IMR-90 (cell line): ENCODE measurements at regions not wholly inside any gene's neighbourhood (a gene's known extent, or its start where the extent isn't known, plus 50 kb on each side); places are given as distances from the start of the nearest gene placed in this dataset.

Experiments
- ATAC-seq: fragments of 200-7000 bp; cut with Tn5 transposase; 2 replicates; pipeline ENCODE4 v1.9.1; 2020; ENCODE audit warnings: low read depth, mild to moderate bottlenecking, moderate library complexity
- BruUV-seq: library from RNA; stranded (reverse); fragments of 400-500 nt; replicated peaks from 2 replicates; lab custom pipeline; 2021; lab: Mats Ljungman, UMichigan
- CTCF ChIA-PET: fragments of 300-600 bp; formaldehyde crosslinking; extraction: SDS; loops from one replicate; lab custom pipeline; 2021; ENCODE audit warnings: antibody characterized with exemption; lab: Yijun Ruan, JAX
- POLR2A ChIA-PET: fragments of 300-600 bp; sonication (Branson Sonifier 250); formaldehyde crosslinking; loops from one replicate; lab custom pipeline; 2022; ENCODE audit warnings: antibody characterized with exemption; ENCODE audit not compliant: unreplicated experiment; lab: Charles Lee
- DNase-seq: peaks from one replicate; pipeline ENCODE4 v3.0.0; 2013
- H2AFZ ChIP-seq: replicated peaks from 2 replicates; pipeline ENCODE3; 2013; ENCODE audit warnings: low read length, mild to moderate bottlenecking; ENCODE audit not compliant: poor library complexity
- H2AK5ac ChIP-seq: 2 replicates; pipeline ENCODE4 v1.6.1; 2013; ENCODE audit warnings: low read depth, low read length, inconsistent platforms
- H2AK9ac ChIP-seq: replicated peaks from 2 replicates; pipeline ENCODE3; 2013; ENCODE audit warnings: mild to moderate bottlenecking, low read depth, low read length, moderate library complexity; ENCODE audit not compliant: poor library complexity
- H2BK120ac ChIP-seq: 2 replicates; pipeline ENCODE4 v1.6.1; 2013; ENCODE audit warnings: low read depth, low read length, inconsistent platforms
- H2BK15ac ChIP-seq: 3 replicates; pipeline ENCODE4 v1.6.1; 2013; ENCODE audit warnings: low read depth, low read length, inconsistent platforms
- H2BK20ac ChIP-seq: 2 replicates; pipeline ENCODE4 v1.6.1; 2013; ENCODE audit warnings: low read depth, mild to moderate bottlenecking, inconsistent platforms, low read length, moderate library complexity
- H2BK5ac ChIP-seq: 2 replicates; pipeline ENCODE4 v1.6.1; 2013; ENCODE audit warnings: mild to moderate bottlenecking, low read depth, low read length, inconsistent platforms; ENCODE audit not compliant: poor library complexity, severe bottlenecking
- H3K14ac ChIP-seq: replicated peaks from 2 replicates; pipeline ENCODE4 v1.6.1; 2013; ENCODE audit warnings: low read depth, low read length, inconsistent platforms
- H3K18ac ChIP-seq: 2 replicates; pipeline ENCODE4 v1.6.1; 2013; ENCODE audit warnings: low read depth, low read length, control low read depth
- H3K23ac ChIP-seq: 2 replicates; pipeline ENCODE4 v1.6.1; 2013; ENCODE audit warnings: low read depth, low read length, inconsistent platforms
- H3K27ac ChIP-seq: 2 replicates; pipeline ENCODE4 v1.5.1; 2013; ENCODE audit warnings: mild to moderate bottlenecking, control low read depth, low read length; ENCODE audit not compliant: insufficient read depth
- H3K27me3 ChIP-seq: 2 replicates; pipeline ENCODE4 v1.6.1; 2013; ENCODE audit warnings: low read length; ENCODE audit not compliant: control insufficient read depth, insufficient read depth
- H3K36me3 ChIP-seq: 2 replicates; pipeline ENCODE4 v1.6.1; 2013; ENCODE audit warnings: low read length, mixed read lengths; ENCODE audit not compliant: control insufficient read depth, insufficient read depth
- H3K4ac ChIP-seq: 2 replicates; pipeline ENCODE4 v1.6.1; 2013; ENCODE audit warnings: low read depth, low read length, inconsistent platforms
- H3K4me1 ChIP-seq: 2 replicates; pipeline ENCODE4 v1.6.1; 2013; ENCODE audit warnings: low read length, mixed read lengths; ENCODE audit not compliant: control insufficient read depth, insufficient read depth
- H3K4me2 ChIP-seq: 2 replicates; pipeline ENCODE4 v1.6.1; 2013; ENCODE audit warnings: low read depth, mild to moderate bottlenecking, control low read depth, low read length, moderate library complexity
- H3K4me3 ChIP-seq: 2 replicates; pipeline ENCODE4 v1.5.1; 2013; ENCODE audit warnings: low read depth, mild to moderate bottlenecking, control low read depth, low read length, moderate library complexity; ENCODE audit not compliant: insufficient read depth
- H3K56ac ChIP-seq: 2 replicates; pipeline ENCODE4 v1.6.1; 2013; ENCODE audit warnings: low read length, inconsistent platforms; ENCODE audit not compliant: insufficient read depth; ENCODE audit errors: extremely low read depth
- H3K79me1 ChIP-seq, 2 experiments: 2 replicates each; pipeline ENCODE4 v1.6.1; 2013; ENCODE audit warnings: low read length in 2 of 2, inconsistent platforms in 1 of 2, low read depth in 1 of 2
- H3K9ac ChIP-seq: 2 replicates; pipeline ENCODE4 v1.6.1; 2013; ENCODE audit warnings: low read depth, low read length, control low read depth
- H3K9me1 ChIP-seq: 2 replicates; pipeline ENCODE4 v1.6.1; 2013; ENCODE audit warnings: low read length, inconsistent platforms; ENCODE audit not compliant: insufficient read depth
- H3K9me3 ChIP-seq: 2 replicates; pipeline ENCODE4 v1.6.1; 2013; ENCODE audit warnings: low read length; ENCODE audit not compliant: control insufficient read depth, insufficient read depth
- H4K20me1 ChIP-seq: 2 replicates; pipeline ENCODE4 v1.6.1; 2013; ENCODE audit warnings: low read length, inconsistent platforms; ENCODE audit not compliant: insufficient read depth
- H4K5ac ChIP-seq: 2 replicates; pipeline ENCODE4 v1.6.1; 2013; ENCODE audit warnings: mild to moderate bottlenecking, low read depth, low read length, control low read depth
- H4K8ac ChIP-seq, 2 experiments: 2 replicates each; pipeline ENCODE4 v1.6.1; 2013; ENCODE audit warnings: low read depth in 2 of 2, low read length in 2 of 2, control low read depth in 1 of 2, inconsistent platforms in 1 of 2
- H4K91ac ChIP-seq: 2 replicates; pipeline ENCODE4 v1.6.1; 2013; ENCODE audit warnings: low read depth, low read length, inconsistent platforms; ENCODE audit not compliant: insufficient read depth
- BHLHE40 ChIP-seq: fragments of 150-350 bp; IDR thresholded peaks from 2 replicates; pipeline ENCODE4 v1.6.1; 2016; ENCODE audit warnings: mild to moderate bottlenecking, low read depth, low read length
- CEBPB ChIP-seq: IDR thresholded peaks from 2 replicates; pipeline ENCODE4 v1.6.1; 2012; ENCODE audit warnings: low read depth, low read length, improper control_type of control experiment
- CTCF ChIP-seq: conservative IDR thresholded peaks from 2 replicates; pipeline ENCODE4 v1.5.1; 2012; ENCODE audit warnings: mild to moderate bottlenecking, low read depth, low read length, improper control_type of control experiment
- MAFK ChIP-seq: IDR thresholded peaks from 2 replicates; pipeline ENCODE4 v1.6.1; 2012; ENCODE audit warnings: low read depth, low read length, improper control_type of control experiment
- MAZ ChIP-seq: IDR thresholded peaks from 2 replicates; pipeline ENCODE4 v1.6.1; 2012; ENCODE audit warnings: low read depth, mild to moderate bottlenecking, low read length, improper control_type of control experiment, moderate library complexity, borderline replicate concordance
- POLR2A ChIP-seq: IDR thresholded peaks from 2 replicates; pipeline ENCODE4 v1.6.1; 2012; ENCODE audit warnings: mild to moderate bottlenecking, low read depth, low read length
- RCOR1 ChIP-seq: IDR thresholded peaks from 2 replicates; pipeline ENCODE4 v1.6.1; 2012; ENCODE audit warnings: mild to moderate bottlenecking, low read length, improper control_type of control experiment; ENCODE audit not compliant: insufficient replicate concordance
- RFX5 ChIP-seq: IDR thresholded peaks from 2 replicates; pipeline ENCODE4 v1.8.0; 2012; ENCODE audit warnings: low read depth, mild to moderate bottlenecking, low read length, moderate library complexity
- USF2 ChIP-seq: fragments of 150-350 bp; IDR thresholded peaks from 2 replicates; pipeline ENCODE4 v1.6.1; 2017; ENCODE audit warnings: mild to moderate bottlenecking, antibody characterized with exemption, low read length, low read depth
- WGBS, 2 experiments: methylation state at CpG; one replicate each; pipeline versions ENCODE4 v1.1.5 to v1.1.7; 2013; ENCODE audit warnings: missing lambda C conversion rate in 2 of 2; ENCODE audit not compliant: insufficient read length in 1 of 2; ENCODE audit errors: extremely low coverage in 2 of 2; 5-methylcytosine and 5-hydroxymethylcytosine counted together
- dilution Hi-C: fragments of 300-500 bp; cut with HindIII; formaldehyde crosslinking; loops from one replicate; pipeline ENCODE4 v1.14.3; 2018; ENCODE audit warnings: low sequenced_read_pairs; ENCODE audit not compliant: unreplicated experiment
- in situ Hi-C: fragments of 300-500 bp; cut with MboI; formaldehyde crosslinking; loops from 3 replicates; pipeline ENCODE4 v1.14.3; 2019; ENCODE audit warnings: low sequenced_read_pairs, inconsistent platforms, mixed read lengths
- intact Hi-C: fragments of 100-400 bp; cut with micrococcal nuclease; formaldehyde crosslinking; loops from 2 replicates; pipeline ENCODE4 v1.10.0; 2022

GRCh38 chr10:33680036-33680435, 345.6 kb upstream of the NRP1 start:
- Histone ChIP-seq H3K4ac (no peak overlapping the region), H3K4me1 (no peaks in the 10 kb centered on the region), H3K9ac (no peak overlapping the region), H2AFZ (no peak overlapping the region), H2AK9ac (no peak overlapping the region), H2BK15ac (no peak overlapping the region), H3K23ac (no peak overlapping the region), H2BK5ac (no peak overlapping the region), H4K5ac (no peak overlapping the region), H3K36me3 (no peaks in the 10 kb centered on the region), H4K91ac (no peak overlapping the region), H3K27ac (no peak overlapping the region), H3K4me3 (no peak overlapping the region), H3K27me3 (no peaks in the 10 kb centered on the region; the same call in 1 of the 2 replicates), H4K20me1 (no peaks in the 10 kb centered on the region), H2BK20ac (no peak overlapping the region), H4K8ac (no peak overlapping the region), H3K14ac (no peak overlapping the region), H2AK5ac (no peak overlapping the region), H2BK120ac (no peak overlapping the region), H3K9me3 (no peaks in the 10 kb centered on the region), H3K9me1 (no peaks in the 10 kb centered on the region), H3K79me1 (no peaks in the 10 kb centered on the region), H3K18ac (no peak overlapping the region), H3K4me2 (no peak overlapping the region), H3K56ac (no peak overlapping the region)
- no peak for ATAC-seq
- ChIA-PET CTCF (no interaction called here), POLR2A (no interaction called here)
- TF ChIP-seq RFX5 (no peak), CTCF (no peak), RCOR1 (no peak), CEBPB (no peak), MAFK (no peak), POLR2A (no peak), BHLHE40 (no peak), USF2 (no peak), MAZ (no peak)
- 57% methylated on average over 2 of the region's 5 CpGs; no CpG with 5 or more reads in 1 of the 2 experiments for WGBS, 2 experiments
- dilution Hi-C loops = no loop called here
- in situ Hi-C loops = no loop called here
- intact Hi-C loops = no loop called here
- BruUV-seq = no TSS peak
- no peak for DNase-seq
